HEK293 (cell line): ENCODE measurements at regions not wholly inside any gene's neighbourhood (a gene's known extent, or its start where the extent isn't known, plus 50 kb on each side); places are given as distances from the start of the nearest gene placed in this dataset.
A peak's percentile ranks its signal among the peaks of the same experiment; 100 is the strongest.
"Not testable (repeated sequence)": the region's sequence is repeated elsewhere in the genome, so short reads cannot be mapped to it uniquely, and the experiment has no call there.

Source experiments
- CTCF ChIA-PET: fragments of 350-600 bp; formaldehyde crosslinking; extraction: SDS; loops from one replicate; lab custom pipeline; 2021; ENCODE audit warnings: antibody characterized with exemption; lab: Yijun Ruan, JAX
- POLR2A ChIA-PET: fragments of 300-600 bp; formaldehyde crosslinking; extraction: SDS; loops from one replicate; lab custom pipeline; 2020; ENCODE audit warnings: antibody characterized with exemption, inconsistent platforms; lab: Yijun Ruan, JAX
- H3K27ac ChIP-seq: fragments of 200-500 bp; sonication (Bioruptor generic); 2 replicates; pipeline ENCODE4 v1.5.1; 2014; ENCODE audit warnings: low read depth, low read length, control low read depth, inconsistent platforms; ENCODE audit errors: extremely low read depth
- H3K36me3 ChIP-seq, 2 experiments: fragments of 200-500 bp in 1 of 2; sonication (Bioruptor generic) in 1 of 2; 1 replicate in 1 of 2; 2 replicates in 1 of 2; pipeline ENCODE4 v1.5.1; 2014 to 2017; ENCODE audit warnings: inconsistent platforms in 2 of 2, low read length in 2 of 2; ENCODE audit not compliant: control insufficient read depth in 2 of 2, insufficient read depth in 1 of 2
- H3K4me1 ChIP-seq: fragments of 200-500 bp; sonication (Bioruptor generic); 2 replicates; pipeline ENCODE4 v1.5.1; 2014; ENCODE audit warnings: mild to moderate bottlenecking, low read length, inconsistent platforms; ENCODE audit not compliant: control insufficient read depth, insufficient read depth
- H3K4me3 ChIP-seq: 2 replicates; pipeline ENCODE4 v1.5.1; 2011; ENCODE audit warnings: low read depth, mild to moderate bottlenecking, control low read depth, low read length, moderate library complexity
- H3K9me3 ChIP-seq: fragments of 200-500 bp; sonication (Bioruptor generic); 2 replicates; pipeline ENCODE4 v1.5.1; 2014; ENCODE audit warnings: low read depth, low read length, inconsistent platforms; ENCODE audit not compliant: control insufficient read depth, insufficient read depth
- HIC1 ChIP-seq: fragments of 450-650 bp; formaldehyde crosslinking; IDR thresholded peaks from 2 replicates; pipeline ENCODE4 v1.5.1; 2016; ENCODE audit warnings: missing biosample characterization, missing genetic modification characterization
- SCRT1 ChIP-seq: fragments of 450-650 bp; formaldehyde crosslinking; IDR thresholded peaks from 2 replicates; pipeline ENCODE4 v1.5.1; 2016; ENCODE audit warnings: missing biosample characterization, missing genetic modification characterization, borderline replicate concordance
- ZBTB11 ChIP-seq: fragments of 450-650 bp; formaldehyde crosslinking; conservative IDR thresholded peaks from 2 replicates; pipeline ENCODE4 v1.5.1; 2016; ENCODE audit warnings: low read depth, missing biosample characterization, missing genetic modification characterization
- ZFHX2 ChIP-seq: fragments of 450-650 bp; formaldehyde crosslinking; conservative IDR thresholded peaks from 2 replicates; pipeline ENCODE4 v1.5.1; 2016; ENCODE audit warnings: missing biosample characterization, missing genetic modification characterization
- ZFP37 ChIP-seq: fragments of 450-650 bp; formaldehyde crosslinking; IDR thresholded peaks from 2 replicates; pipeline ENCODE4 v1.5.1; 2016; ENCODE audit warnings: missing biosample characterization, missing genetic modification characterization
- ZNF266 ChIP-seq: fragments of 450-650 bp; formaldehyde crosslinking; IDR thresholded peaks from 2 replicates; pipeline ENCODE4 v1.5.1; 2016; ENCODE audit warnings: missing biosample characterization, missing genetic modification characterization, low read depth
- ZNF335 ChIP-seq: fragments of 450-650 bp; formaldehyde crosslinking; conservative IDR thresholded peaks from 2 replicates; pipeline ENCODE4 v1.5.1; 2016; ENCODE audit warnings: missing biosample characterization, missing genetic modification characterization
- ZNF366 ChIP-seq: fragments of 450-650 bp; formaldehyde crosslinking; conservative IDR thresholded peaks from 2 replicates; pipeline ENCODE4 v1.5.1; 2016; ENCODE audit warnings: missing biosample characterization, missing genetic modification characterization
- ZXDB ChIP-seq: fragments of 450-650 bp; formaldehyde crosslinking; IDR thresholded peaks from 2 replicates; pipeline ENCODE4 v1.5.1; 2016; ENCODE audit warnings: missing biosample characterization, missing genetic modification characterization
- TF ChIP-seq, protein P1 (sequence below): fragments of 450-650 bp; formaldehyde crosslinking; IDR thresholded peaks from 2 replicates; pipeline ENCODE4 v1.5.1; 2016; ENCODE audit warnings: missing biosample characterization, missing genetic modification characterization

GRCh38 chr18:41639218-41639617 is 315.8 kb upstream of the PIK3C3 start:
- no peak overlapping the region for H3K4me3 ChIP-seq
- H3K9me3 ChIP-seq = no peaks in the 10 kb centered on the region
- H3K36me3 ChIP-seq = no peaks in the 10 kb centered on the region
- POLR2A ChIA-PET = no interaction called here
- CTCF ChIA-PET = no interaction called here
- no peaks in the 10 kb centered on the region for H3K4me1 ChIP-seq
- no peak overlapping the region for H3K27ac ChIP-seq
- no peak for TF ChIP-seq ZNF266 (tag by site-specific recombination)
- TF ChIP-seq ZNF366 (tag by site-specific recombination) = peak; percentile 68

DNA sequence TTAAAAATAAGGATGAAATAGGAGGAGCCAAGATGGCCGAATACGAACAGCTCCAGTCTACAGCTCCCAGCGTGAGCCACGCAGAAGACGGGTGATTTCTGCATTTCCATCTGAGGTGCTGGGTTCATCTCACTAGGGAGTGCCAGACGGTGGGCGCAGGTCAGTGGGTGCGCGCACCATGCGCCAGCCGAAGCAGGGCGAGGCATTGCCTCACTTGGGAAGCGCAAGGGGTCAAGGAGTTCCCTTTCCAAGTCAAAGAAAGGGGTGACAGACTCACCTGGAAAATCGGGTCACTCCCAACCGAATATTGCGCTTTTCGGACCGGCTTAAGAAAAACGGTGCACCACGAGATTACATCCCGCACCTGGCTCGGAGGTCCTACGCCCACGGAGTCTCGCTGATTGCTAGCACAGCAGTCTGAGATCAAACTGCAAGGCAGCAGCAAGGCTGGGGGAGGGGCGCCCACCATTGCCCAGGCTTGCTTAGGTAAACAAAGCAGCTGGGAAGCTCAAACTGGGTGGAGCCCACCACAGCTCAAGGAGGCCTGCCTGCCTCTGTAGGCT is 323.2 kb upstream of the PIK3C3 start:
- H3K36me3 ChIP-seq, POLR2A ChIA-PET, H3K9me3 ChIP-seq, H3K4me1 ChIP-seq: not testable (repeated sequence)
- CTCF ChIA-PET = interaction anchor here (0.8 kb wide), 1 partner anchor 28 kb away, joined by 3 read pairs; no protein-coding TSS in a partner anchor
- peak overlapping the region; percentile 47 for H3K4me3 ChIP-seq
- TF ChIP-seq ZBTB11 (tag by site-specific recombination) (peak; percentile 45; the same call in 1 of the 2 replicates), ZNF335 (tag by site-specific recombination) (0 out of 2 replicates have a peak, but pooled peaks have one; percentile 19), ZFHX2 (peak; percentile 58), HIC1 (tag by site-specific recombination) (0 out of 2 replicates have a peak, but pooled peaks have one; percentile 21), ZXDB (0 out of 2 replicates have a peak, but pooled peaks have one; percentile 17), ZFP37 (tag by site-specific recombination) (peak; percentile 51; the same call in 1 of the 2 replicates)
- TF ChIP-seq, protein P1, sequence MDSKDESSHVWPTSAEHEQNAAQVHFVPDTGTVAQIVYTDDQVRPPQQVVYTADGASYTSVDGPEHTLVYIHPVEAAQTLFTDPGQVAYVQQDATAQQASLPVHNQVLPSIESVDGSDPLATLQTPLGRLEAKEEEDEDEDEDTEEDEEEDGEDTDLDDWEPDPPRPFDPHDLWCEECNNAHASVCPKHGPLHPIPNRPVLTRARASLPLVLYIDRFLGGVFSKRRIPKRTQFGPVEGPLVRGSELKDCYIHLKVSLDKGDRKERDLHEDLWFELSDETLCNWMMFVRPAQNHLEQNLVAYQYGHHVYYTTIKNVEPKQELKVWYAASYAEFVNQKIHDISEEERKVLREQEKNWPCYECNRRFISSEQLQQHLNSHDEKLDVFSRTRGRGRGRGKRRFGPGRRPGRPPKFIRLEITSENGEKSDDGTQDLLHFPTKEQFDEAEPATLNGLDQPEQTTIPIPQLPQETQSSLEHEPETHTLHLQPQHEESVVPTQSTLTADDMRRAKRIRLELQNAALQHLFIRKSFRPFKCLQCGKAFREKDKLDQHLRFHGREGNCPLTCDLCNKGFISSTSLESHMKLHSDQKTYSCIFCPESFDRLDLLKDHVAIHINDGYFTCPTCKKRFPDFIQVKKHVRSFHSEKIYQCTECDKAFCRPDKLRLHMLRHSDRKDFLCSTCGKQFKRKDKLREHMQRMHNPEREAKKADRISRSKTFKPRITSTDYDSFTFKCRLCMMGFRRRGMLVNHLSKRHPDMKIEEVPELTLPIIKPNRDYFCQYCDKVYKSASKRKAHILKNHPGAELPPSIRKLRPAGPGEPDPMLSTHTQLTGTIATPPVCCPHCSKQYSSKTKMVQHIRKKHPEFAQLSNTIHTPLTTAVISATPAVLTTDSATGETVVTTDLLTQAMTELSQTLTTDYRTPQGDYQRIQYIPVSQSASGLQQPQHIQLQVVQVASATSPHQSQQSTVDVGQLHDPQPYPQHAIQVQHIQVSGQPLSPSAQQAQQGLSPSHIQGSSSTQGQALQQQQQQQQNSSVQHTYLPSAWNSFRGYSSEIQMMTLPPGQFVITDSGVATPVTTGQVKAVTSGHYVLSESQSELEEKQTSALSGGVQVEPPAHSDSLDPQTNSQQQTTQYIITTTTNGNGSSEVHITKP (tag by site-specific recombination) = peak; percentile 36; the same call in 1 of the 2 replicates
- peak overlapping the region; percentile 64; the same call in 1 of the 2 replicates for H3K27ac ChIP-seq

DNA sequence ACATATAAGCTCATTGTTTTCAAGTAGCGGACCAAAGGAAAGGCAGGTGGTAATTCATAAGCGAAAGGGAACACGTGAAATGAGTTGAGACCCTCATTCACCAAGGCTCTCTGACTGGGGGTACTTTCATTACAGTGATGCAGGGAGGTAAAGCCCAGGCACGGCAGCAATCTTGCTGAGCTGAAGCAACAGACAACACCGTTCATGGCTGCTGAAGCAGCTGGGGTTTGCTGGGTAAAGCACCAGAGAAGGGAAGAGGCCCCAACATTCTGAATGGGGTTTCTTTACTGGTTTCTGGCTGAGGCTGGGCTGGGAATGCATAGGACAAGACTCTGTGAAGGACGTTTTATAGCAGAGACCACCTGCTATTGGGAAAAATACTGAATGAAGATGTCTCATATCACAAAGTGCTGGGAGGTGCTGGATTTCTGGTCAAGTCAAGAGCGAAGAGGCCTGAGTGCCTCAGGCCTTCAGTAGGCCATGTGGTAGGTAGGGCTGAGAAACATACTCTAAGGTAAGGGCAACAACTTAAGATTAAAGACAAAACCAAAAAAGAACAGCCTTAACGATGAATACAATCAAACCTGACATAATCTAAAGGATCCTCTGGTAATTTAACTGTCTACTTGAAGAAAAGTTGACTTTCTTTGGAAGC is 324.7 kb upstream of the PIK3C3 start:
- POLR2A ChIA-PET = no interaction called here
- H3K27ac ChIP-seq = no peak overlapping the region
- H3K4me1 ChIP-seq = no peaks in the 10 kb centered on the region
- CTCF ChIA-PET = no interaction called here
- TF ChIP-seq, protein P1 (tag by site-specific recombination) = peak; percentile 66
- no peak for TF ChIP-seq ZBTB11 (tag by site-specific recombination)
- TF ChIP-seq SCRT1 (tag by site-specific recombination) = no peak
- H3K9me3 ChIP-seq = no peaks in the 10 kb centered on the region
- H3K4me3 ChIP-seq = peak overlapping the region; percentile 5
- H3K36me3 ChIP-seq = no peaks in the 10 kb centered on the region
